ENCODE measurements at regions not wholly inside any gene's neighbourhood (a gene's known extent, or its start where the extent isn't known, plus 50 kb on each side); places are given as distances from the start of the nearest gene placed in this dataset.

DNA sequence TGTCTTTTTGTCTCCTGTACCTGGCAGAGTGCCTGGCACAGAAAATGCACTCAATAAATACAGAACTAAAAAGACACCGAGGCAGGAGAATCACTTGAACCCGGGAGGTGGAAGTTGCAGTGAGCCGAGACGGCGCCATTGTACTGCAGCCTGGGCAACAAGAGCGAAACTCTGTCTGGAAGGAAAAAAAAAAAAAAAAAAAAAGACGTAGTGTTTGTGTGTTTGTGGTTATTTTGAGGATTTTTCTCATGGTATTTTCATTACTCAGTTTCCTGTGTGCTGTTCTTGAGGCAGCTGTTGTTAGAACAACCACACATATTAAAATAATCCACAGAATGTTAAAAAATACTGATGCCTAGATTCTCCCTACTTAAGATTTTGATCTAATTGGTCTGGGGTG, 519.2 kb upstream of the SPHKAP start:
- peak; percentile 57 for DNase-seq

DNA sequence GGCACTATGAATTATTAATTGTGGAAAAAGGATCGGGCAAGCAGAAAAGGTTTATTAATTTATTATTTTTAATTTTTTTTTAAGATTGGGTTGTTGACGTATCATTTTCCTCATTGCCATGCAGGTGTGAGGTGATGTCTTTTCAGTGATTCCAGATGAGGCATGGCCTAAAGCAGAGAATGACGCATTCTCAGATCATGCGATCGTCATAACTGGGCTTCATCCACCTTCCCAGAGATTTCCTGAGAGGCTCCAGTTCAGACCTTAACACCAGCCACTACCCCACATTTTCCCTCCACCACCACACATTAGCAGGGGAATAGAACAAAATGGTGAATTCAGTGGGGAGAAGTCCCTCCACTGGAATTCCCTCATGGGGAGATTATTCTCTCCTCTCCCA, 518.4 kb upstream of the SPHKAP start:
- DNase-seq: no peak

DNA sequence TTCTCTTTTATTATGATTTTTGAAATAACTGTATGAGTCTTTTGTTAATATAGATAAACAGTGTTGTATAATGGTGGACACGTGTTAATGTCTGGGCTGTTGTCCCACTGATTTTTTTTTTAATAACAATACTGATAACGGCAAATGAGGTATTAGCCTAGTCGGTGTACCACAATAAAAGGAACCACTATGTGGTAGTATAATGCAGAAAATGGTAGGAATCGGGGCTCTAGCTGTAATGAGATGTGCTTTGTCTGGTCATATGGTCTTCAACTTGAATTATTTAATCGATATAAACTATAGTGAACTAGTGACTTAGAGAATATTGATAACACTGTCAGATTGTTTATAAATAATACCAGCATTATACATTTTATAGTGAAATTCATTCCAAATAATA, 517.9 kb upstream of the SPHKAP start:
- DNase-seq: no peak

DNA sequence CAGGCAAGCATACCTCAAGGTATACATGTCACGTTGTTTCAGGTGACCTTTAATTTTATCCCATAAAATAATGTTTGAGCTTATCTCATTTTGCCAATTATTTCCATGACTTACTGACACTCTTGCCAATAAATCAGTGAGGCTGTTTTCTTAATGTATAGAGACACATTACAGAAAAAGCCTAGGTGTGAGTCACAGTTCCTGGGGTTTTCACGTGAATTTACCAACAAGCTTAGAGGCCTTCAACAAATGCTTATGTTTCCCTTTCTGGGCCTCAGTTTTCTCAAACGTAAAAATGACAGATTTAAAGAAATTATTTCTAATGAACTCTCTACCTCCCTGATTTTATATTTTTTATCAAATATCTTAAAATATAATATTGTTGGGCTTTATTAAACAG, 517.5 kb upstream of the SPHKAP start:
- DNase-seq: no peak

DNA sequence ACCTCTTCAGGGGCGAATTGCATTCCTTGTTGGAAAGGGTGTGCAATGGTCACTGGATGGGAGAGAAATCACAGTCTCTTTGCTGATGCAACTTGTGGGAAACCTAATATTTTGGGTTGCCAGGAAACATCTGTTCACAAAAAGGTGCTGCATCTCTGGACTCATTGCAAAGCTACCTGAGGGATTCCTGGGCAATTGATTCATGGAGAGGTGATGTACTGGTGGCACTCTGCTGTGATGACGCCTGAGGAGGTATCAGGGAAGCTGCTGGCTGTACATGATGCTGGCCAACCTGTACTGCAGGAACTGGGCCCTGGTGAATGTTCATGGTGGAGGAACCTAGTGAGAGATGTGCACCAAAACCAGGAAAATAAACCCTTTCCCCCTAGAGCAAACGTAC, 516.0 kb upstream of the SPHKAP start:
- no peak for DNase-seq

DNA sequence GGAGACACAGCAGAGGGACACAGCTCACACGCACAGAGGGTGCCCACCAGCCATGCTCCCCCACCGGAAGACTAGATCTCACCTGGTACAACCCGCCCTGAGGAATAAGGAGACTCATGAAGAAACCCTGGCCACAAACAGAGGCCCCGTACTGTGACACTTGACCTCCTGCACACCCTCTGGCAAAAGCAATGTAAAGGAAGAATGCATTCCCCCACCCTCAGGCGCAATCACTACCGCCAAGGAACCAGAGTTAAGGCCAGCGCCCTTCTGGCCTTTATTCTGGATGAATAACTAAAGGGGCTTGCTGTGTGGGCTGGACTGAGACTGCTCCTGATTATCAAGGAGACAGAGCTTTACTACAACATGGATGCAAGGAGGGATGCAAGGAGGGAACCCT, 509.2 kb upstream of the SPHKAP start:
- no peak for DNase-seq

DNA sequence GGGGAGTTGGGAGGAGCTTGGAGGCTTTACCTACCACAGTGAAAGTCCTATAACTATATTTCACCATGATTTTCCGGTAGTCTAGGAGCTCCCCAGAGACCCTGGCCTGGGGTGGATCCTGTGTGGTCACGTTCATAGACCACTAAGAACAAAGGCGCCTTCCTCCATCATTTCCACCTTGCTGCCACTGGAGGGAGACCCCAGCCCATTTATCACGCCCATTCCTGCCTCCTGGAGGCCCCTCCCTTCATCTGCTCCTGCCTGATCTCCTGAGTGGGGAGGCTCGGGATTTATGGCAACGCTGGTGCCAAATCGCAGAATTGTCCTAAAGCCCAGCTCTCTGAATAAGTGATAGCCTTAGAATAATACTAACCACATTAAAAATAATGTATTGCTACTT, 507.6 kb upstream of the SPHKAP start:
- no peak for DNase-seq

DNA sequence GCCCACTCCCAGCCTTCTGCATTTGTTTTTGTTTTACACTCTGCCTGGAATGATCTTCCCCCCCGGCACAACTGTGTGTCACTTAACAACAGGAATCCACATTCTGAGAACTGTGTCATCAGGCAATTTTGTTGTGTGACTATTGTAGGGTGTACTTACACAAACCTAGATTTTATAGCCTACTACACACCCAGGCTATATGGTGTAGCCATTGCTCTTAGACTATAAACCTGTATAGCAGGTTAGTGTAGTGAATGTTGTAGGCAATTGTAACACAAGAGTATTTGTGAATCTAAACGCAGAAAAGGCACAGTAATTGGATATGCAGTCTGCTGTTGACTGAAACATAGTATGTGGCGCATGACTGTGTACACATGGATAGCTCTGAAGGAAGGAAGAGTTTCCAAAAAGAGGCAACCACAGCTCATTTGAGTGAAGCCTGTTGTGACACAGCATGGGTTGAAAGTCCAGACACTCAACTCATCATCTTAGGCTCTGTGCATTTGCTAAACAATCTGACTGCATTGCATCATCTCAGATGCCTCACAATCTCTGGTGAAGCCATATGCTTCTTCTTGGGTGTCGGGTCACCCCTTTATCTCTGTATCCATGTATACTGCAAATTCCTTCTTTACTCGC, 506.6 kb upstream of the SPHKAP start:
- DNase-seq: peak; percentile 22

DNA sequence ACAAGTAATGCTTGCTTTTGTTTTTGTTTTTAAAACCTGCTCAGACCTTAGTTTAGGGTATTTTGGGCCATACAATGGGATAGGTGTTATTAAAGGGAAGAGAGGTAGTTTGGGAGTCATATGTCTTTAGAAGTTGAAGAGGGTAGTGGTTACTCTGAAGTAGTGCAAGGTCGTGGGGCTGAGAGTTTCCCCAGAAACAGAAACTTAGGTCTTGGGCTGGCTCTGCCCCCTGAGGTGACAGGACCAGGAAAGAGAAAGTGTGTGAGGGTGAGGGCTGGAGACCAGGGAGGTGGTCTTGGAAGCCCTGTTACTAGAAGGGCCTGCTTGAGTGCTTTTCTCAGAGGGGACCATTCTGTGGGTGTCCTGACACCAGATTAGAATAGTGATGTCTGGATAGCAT, 500.5 kb upstream of the SPHKAP start:
- no peak for DNase-seq

DNA sequence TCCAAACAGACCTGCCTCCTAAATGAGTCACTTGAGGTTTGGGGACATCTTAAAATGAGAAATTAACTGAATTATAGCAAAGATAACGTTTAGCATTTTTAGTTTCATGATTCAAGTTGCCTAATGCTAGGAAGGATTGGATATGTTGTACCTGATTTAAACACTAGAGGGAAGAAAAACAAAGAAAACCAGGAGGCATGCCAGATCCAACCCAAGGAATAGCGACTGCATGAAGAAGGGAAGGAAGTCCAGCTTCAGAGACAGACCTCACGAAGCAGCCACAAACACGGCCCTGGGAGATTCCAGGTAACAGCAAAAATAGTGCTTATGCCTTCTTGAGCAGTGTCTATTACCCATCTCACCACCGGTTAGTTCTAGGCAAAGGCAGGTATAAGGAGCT, 499.9 kb upstream of the SPHKAP start:
- DNase-seq: peak; percentile 38

DNA sequence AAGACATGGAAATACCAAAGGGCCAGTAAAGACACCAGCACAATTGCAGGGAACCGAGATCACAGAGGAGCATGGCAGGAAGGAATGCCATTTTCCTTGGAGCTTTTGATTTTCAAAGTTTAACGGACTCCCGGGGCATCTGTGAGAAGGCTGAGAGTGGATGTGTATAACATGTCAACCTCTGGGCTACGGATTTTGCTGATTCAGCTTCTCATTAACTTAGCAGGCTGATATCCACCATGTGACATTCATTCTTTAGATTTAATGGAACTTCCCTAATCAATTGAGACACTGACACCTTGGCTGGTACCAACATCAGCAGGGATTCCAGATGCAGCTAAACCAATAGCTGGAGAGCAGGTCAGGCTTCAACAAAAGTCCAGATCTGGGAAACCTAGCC, 496.6 kb upstream of the SPHKAP start:
- DNase-seq: no peak

DNA sequence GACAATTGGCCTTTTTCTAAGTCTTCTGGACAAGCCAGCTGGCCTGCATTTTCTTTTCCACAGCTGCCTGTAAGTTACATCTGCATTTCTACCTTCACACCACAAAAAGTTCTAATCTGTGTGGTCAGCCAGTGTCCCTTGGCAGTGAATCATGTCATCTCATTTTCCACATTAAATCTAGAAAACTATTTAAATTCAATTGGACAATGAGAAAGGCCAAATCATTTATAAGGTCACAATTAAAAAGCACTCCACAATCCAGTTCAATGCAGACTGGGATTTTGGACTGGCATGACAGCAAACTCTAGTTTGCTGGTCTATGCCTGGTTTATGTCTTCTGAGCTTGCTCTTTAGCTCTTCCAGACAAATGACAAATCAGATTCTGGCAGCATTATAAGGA, 494.2 kb upstream of the SPHKAP start:
- no peak for DNase-seq

DNA sequence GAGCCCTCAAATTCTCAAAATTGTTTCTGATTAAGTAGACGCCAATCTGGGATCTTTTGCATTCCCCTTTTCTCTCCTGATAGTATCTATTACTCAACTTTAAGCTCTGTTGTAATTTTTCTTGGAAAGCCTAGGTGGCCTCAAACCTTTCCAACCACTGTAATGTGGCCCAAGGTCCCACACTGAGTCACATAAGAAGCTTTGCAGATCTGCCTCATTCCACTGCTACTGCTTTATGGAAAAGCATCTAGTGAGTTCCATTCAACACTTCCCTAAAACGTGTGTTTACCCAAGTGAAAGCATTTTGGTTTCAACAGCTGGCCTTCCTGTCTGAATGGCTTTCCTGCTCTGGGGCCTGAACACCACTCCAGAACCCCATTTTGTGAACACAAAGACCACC, 493.6 kb upstream of the SPHKAP start:
- no peak for DNase-seq

DNA sequence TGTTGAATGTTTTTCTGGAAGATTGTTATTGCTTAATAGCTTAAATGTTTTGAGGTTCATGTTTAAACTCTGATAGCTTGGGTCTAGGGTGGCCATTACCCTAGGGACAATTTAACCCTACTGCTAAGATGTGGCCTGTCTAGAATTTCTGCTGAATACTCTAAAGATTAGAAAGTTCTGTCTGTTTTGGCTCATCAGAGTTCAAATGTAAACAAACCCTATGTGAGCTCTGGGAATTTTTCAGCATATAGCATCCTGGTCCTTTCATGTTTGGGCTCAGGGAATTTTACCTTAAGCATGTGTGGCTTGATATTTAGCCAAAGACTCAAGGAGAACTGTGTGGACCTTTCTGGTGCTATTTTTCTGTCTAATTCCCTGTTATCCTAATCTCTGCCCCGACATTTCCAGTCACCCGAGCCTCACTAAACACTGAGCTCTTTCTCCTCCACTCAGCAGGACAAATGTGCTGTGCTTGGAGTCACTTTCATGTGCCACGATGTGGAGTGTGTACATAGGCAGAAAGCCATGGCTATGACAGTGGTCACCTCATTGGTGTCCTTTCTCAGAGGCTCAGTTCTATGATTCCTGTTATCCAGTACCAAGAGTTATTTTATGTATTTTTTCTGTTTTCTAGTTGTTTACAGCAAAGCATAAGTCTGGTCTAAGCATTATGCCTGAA, 492.5 kb upstream of the SPHKAP start:
- no peak for DNase-seq

DNA sequence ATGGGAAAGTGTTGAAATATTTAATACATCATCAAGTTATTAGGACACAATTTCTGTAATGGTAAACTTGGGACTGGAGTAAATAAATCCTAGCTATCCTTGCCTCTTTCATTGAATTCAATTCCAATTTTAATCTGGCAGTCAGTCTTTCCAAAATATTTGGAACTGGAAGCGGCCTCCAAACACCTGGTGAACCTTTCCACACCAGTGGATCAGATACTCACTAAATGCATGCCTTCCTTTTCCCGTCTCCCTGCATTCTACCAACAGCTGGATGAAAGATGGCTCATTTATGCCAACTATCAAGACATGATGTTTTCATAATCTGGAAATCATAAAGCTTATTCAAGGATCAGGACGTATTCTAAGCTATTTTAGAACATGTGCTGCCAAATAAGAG, 488.2 kb upstream of the SPHKAP start:
- no peak for DNase-seq

DNA sequence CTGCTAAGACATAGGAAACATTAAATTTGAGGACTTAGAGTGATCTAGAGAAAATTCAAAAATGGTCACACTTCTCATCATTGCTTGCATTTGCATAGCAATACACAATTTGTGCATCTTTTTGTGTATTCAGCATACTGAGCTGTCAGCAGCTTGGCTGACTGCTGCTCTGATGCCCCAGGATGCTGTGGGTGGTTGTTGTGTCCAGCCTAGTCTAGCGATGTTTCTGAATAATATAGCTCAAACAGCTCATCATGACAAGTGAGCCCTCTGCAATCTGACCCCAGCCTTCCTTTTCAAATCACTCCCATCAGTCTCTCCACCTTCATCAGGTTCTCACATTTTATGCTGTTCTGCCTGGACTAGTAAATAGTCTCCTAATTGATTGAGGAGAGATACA, 483.7 kb upstream of the SPHKAP start:
- DNase-seq: no peak

DNA sequence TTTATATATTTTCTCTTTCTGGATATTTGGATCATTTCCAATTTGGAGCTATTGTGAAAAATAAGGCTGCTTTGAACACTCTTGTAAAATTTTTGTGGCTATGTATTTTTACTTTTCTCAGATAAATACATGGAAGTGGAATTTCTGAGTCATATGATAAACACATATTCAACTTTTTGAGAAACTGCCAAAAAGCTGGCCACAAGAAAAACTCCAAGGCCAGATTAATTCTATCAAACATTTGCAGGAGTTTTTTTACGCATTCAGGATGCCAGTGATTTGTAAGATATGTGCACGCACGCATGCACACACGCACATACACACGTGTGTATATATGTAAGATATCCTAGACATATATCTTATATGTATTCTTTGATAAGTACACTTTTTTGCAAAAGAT, 477.5 kb upstream of the SPHKAP start:
- peak; percentile 90 for DNase-seq

DNA sequence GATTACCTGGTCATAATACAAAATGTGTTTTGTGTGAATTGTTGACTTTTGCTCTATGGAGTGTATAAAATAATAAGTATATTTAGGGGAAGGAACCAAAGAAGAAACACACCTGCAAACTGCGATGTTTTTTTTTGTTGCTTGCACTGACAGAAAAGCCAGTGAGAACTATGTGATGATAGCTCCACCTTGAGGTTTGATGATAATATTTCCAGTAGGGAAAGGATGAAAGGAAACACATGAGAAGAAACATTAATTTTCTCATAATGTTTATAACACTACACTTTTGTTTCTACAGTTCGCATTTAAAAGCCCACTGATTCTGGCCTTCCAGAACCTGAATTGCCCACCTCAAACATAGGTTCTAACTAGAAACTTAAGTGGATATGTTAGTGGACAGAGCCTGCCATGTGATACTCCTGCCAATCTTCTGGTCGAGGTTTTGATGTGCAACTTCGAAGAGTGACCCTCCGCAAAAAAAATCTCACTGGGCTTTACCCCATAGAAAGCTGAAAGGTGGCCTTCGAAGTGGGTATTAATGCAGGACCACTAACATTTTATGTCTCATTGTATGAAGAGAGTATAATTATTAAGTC, 476.4 kb upstream of the SPHKAP start:
- peak; percentile 8 for DNase-seq

DNA sequence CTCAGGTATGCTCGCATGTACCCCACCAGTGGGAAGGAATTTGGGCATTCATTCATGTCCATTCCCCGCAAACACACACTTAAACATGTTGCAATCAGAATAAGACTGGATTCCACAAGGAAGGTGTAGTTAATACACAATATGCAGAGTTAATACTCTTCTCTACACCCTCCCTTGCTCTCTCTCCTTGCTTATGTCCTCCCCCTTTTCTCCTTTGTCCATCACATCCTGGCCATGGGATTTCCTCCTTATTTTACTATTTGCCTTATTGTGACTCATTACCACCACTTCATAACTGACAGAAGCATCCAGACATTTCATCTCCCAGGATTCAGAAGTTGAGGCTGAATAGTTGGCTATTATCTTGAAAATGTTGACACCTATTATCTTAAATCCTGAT, 473.8 kb upstream of the SPHKAP start:
- DNase-seq: peak; percentile 52

DNA sequence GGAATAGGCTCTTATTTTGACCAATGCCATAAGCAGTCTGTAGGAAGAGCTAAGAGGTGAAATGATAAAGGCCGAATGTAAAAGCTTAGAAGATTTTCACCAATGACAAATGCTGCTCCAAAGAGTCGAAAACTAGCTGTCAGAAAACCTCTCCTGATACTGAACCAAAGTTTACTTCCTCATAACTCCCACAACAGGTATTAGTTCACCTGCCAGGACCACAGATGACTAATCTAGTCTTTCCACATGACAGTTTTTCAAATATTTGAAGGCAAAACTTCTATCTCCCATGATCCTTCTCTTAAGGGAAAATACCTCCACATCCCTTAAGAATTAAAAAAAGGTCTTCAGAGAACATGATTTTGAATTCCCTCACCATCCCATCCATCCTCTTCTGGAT, 473.2 kb upstream of the SPHKAP start:
- DNase-seq: no peak

DNA sequence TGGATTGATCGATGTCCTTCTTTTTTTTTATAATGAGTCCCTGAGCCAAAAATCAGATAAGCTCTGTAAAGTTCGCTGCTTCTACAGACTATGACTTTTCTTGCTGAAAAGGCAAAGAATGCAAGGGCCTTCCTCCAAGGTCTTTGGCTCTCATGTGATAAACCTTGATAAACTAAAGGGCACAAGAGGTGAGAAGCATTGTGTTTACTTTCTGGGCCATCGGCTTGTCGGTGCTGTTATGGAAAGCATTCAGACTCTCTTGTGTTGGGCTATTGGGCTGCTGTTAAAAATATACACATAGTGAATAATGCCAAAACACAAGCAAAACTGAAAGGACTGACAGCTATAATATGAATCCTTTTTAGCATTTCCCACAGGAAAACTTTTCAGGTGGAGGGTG, 472.4 kb upstream of the SPHKAP start:
- DNase-seq: no peak

DNA sequence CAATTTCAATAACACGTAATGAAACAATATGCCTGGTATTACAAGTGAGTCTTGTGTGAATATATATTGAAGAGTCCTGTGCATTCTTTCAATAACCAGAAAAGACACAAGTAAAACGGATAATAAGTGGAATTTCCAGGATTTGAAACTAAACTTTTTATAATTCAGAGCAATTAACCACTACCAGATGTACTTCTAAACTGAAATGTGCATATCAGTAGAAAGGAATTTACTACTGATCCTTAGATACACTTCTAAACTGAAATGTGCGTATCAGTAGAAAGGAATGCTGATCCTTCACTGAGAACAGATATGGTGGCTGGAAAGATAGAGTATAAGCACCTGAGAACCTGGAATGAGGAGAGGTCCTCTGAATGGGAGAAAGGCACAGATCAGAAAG, 470.9 kb upstream of the SPHKAP start:
- peak; percentile 61 for DNase-seq

DNA sequence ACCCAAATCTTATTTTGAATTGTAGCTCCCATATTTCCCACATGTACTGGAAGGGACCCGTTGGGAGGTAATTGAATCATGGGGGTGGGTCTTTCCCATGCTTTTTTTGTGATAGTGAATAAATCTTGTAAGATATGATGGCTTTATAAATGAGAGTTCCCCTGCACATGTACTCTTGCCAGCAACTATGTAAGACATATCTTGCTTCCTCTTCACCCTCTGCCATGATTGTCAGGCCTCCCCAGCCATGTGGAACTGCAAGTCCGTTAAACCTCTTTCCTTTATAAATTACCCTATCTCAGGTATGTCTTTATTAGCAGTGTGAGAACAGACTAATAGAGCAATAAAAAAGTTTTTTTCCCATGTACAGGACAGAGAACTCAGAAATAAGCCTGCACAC, 468.4 kb upstream of the SPHKAP start:
- DNase-seq: no peak

DNA sequence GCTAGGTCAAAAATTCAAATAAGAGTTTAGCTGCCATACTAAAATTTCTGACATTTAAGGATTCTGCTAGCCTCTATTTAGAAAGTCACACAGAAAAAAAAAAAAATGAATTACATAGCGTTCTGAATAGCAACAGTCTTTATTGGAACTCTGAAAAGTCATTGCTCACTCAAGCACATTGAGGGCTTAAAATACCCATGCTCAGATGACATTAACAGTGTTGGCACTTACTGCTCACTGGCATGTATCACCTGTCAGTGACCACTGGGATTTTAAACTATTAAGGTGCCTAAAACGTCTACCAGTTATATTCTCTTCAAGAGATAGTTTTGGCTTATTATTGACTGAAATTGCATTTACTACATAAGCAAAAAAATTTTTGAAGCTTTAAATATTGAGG, 468.0 kb upstream of the SPHKAP start:
- DNase-seq: no peak

DNA sequence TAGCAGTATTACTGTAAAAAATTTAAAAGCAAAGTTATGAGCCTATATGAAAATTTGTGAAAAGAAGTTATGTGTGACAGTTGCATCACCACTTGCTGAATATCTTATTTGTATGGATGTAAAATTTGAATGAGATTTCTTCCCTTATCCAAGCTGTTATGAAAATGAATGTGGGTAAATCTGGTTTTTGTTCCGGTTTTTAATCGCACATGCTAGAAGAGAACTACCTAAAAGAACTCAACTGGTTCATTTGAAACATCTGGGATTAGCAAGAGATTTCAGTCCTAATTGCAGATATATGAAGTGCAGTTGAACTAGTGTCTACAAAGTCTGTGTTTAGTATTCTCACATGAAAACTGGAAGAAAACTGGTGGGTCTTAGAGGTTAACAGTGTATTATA, 467.1 kb upstream of the SPHKAP start:
- no peak for DNase-seq
